ENCODE measurements at regions not wholly inside any gene's neighbourhood (a gene's known extent, or its start where the extent isn't known, plus 50 kb on each side); places are given as distances from the start of the nearest gene placed in this dataset.
"Not testable (repeated sequence)": the region's sequence is repeated elsewhere in the genome, so short reads cannot be mapped to it uniquely, and the experiment has no call there.

- H4K8ac ChIP-seq (ENCODE audit: low read depth in 2 of 2, low read length in 2 of 2); H3K18ac ChIP-seq (ENCODE audit: low read depth, low read length); ATAC-seq (ENCODE audit: low read depth); H3K27me3 ChIP-seq (ENCODE audit: control insufficient read depth, insufficient read depth, low read length); H3K23ac ChIP-seq (ENCODE audit: low read depth, low read length); H3K56ac ChIP-seq (ENCODE audit: extremely low read depth, insufficient read depth, low read length); H2BK15ac ChIP-seq (ENCODE audit: low read depth, low read length); H3K79me1 ChIP-seq (ENCODE audit: low read depth in 1 of 2, low read length in 2 of 2); H3K4ac ChIP-seq (ENCODE audit: low read depth, low read length); H3K9ac ChIP-seq (ENCODE audit: low read depth, low read length); in situ Hi-C loops (cut with MboI; ENCODE audit: low sequenced_read_pairs); H3K4me1 ChIP-seq (ENCODE audit: control insufficient read depth, insufficient read depth, low read length); POLR2A ChIA-PET (ENCODE audit: unreplicated experiment); H3K36me3 ChIP-seq (ENCODE audit: control insufficient read depth, insufficient read depth, low read length); intact Hi-C loops (cut with micrococcal nuclease); H2AK5ac ChIP-seq (ENCODE audit: low read depth, low read length); BruUV-seq (replicated peaks); H3K4me3 ChIP-seq (ENCODE audit: insufficient read depth, low read depth, low read length); H3K14ac ChIP-seq (replicated peaks; ENCODE audit: low read depth, low read length); CTCF ChIA-PET; H2BK120ac ChIP-seq (ENCODE audit: low read depth, low read length); H2BK20ac ChIP-seq (ENCODE audit: low read depth, low read length); H4K5ac ChIP-seq (ENCODE audit: low read depth, low read length); H3K4me2 ChIP-seq (ENCODE audit: low read depth, low read length); H3K9me3 ChIP-seq (ENCODE audit: control insufficient read depth, insufficient read depth, low read length); dilution Hi-C loops (cut with HindIII; ENCODE audit: low sequenced_read_pairs, unreplicated experiment); H2BK5ac ChIP-seq (ENCODE audit: low read depth, low read length, poor library complexity, severe bottlenecking); H3K9me1 ChIP-seq (ENCODE audit: insufficient read depth, low read length); H2AK9ac ChIP-seq (replicated peaks; ENCODE audit: low read depth, low read length, poor library complexity); H2AFZ ChIP-seq (replicated peaks; ENCODE audit: low read length, poor library complexity); DNase-seq; H4K91ac ChIP-seq (ENCODE audit: insufficient read depth, low read depth, low read length); H3K27ac ChIP-seq (ENCODE audit: insufficient read depth, low read length); H4K20me1 ChIP-seq (ENCODE audit: insufficient read depth, low read length): not testable (repeated sequence)
- no CpG with 5 or more reads among the region's 5 CpGs for WGBS, 2 experiments (ENCODE audit: extremely low coverage in 2 of 2, insufficient read length in 1 of 2)
These were observed 119.4 kb upstream of the FAM20C start for GRCh38 chr7:73058-73331.

GRCh38 chr7:74008-74540, 118.3 kb upstream of the FAM20C start:
- H3K27ac ChIP-seq (ENCODE audit: insufficient read depth, low read length); H2AFZ ChIP-seq (replicated peaks; ENCODE audit: low read length, poor library complexity); H2BK5ac ChIP-seq (ENCODE audit: low read depth, low read length, poor library complexity, severe bottlenecking); H3K79me1 ChIP-seq (ENCODE audit: low read depth in 1 of 2, low read length in 2 of 2); ATAC-seq (ENCODE audit: low read depth); dilution Hi-C loops (cut with HindIII; ENCODE audit: low sequenced_read_pairs, unreplicated experiment); CTCF ChIA-PET; H3K9ac ChIP-seq (ENCODE audit: low read depth, low read length); H4K20me1 ChIP-seq (ENCODE audit: insufficient read depth, low read length); H3K36me3 ChIP-seq (ENCODE audit: control insufficient read depth, insufficient read depth, low read length); H2AK9ac ChIP-seq (replicated peaks; ENCODE audit: low read depth, low read length, poor library complexity); DNase-seq; H4K91ac ChIP-seq (ENCODE audit: insufficient read depth, low read depth, low read length); H3K56ac ChIP-seq (ENCODE audit: extremely low read depth, insufficient read depth, low read length); BruUV-seq (replicated peaks); intact Hi-C loops (cut with micrococcal nuclease); H3K9me1 ChIP-seq (ENCODE audit: insufficient read depth, low read length); H2BK120ac ChIP-seq (ENCODE audit: low read depth, low read length); H3K27me3 ChIP-seq (ENCODE audit: control insufficient read depth, insufficient read depth, low read length); in situ Hi-C loops (cut with MboI; ENCODE audit: low sequenced_read_pairs); H2BK15ac ChIP-seq (ENCODE audit: low read depth, low read length); H2AK5ac ChIP-seq (ENCODE audit: low read depth, low read length); H3K23ac ChIP-seq (ENCODE audit: low read depth, low read length); POLR2A ChIA-PET (ENCODE audit: unreplicated experiment); H4K8ac ChIP-seq (ENCODE audit: low read depth in 2 of 2, low read length in 2 of 2); H3K4me1 ChIP-seq (ENCODE audit: control insufficient read depth, insufficient read depth, low read length); H2BK20ac ChIP-seq (ENCODE audit: low read depth, low read length); H3K4ac ChIP-seq (ENCODE audit: low read depth, low read length); H3K4me3 ChIP-seq (ENCODE audit: insufficient read depth, low read depth, low read length); H3K14ac ChIP-seq (replicated peaks; ENCODE audit: low read depth, low read length); H3K9me3 ChIP-seq (ENCODE audit: control insufficient read depth, insufficient read depth, low read length); H3K4me2 ChIP-seq (ENCODE audit: low read depth, low read length); H4K5ac ChIP-seq (ENCODE audit: low read depth, low read length); H3K18ac ChIP-seq (ENCODE audit: low read depth, low read length): not testable (repeated sequence)
- 42% methylated on average over 2 of the region's 4 CpGs; no CpG with 5 or more reads in 1 of the 2 experiments for WGBS, 2 experiments (ENCODE audit: extremely low coverage in 2 of 2, insufficient read length in 1 of 2)

All from IMR-90 (cell line).